Stimulated activated CD8-positive, alpha-beta memory T cell treated with anti-CD3 and anti-CD28 coated beads, Interleukin-12 subunit alpha, Interleukin-12 subunit beta, amount 100 ng/mL, for 24 hours (primary cell): ENCODE measurements at regions not wholly inside any gene's neighbourhood (a gene's known extent, or its start where the extent isn't known, plus 50 kb on each side); places are given as distances from the start of the nearest gene placed in this dataset.

Source experiments
- DNase-seq: peaks from one replicate; pipeline ENCODE4 v3.0.0-alpha.2; 2020; ENCODE audit errors: extremely low read depth

- DNase-seq, result no peak
These were observed 67.8 kb upstream of the PARD3B start for GRCh38 chr2:204477358-204477950.

- no peak for DNase-seq
These were observed 65.7 kb upstream of the PARD3B start for GRCh38 chr2:204479557-204479956.

- DNase-seq, result no peak
These were observed 64.6 kb upstream of the PARD3B start for GRCh38 chr2:204480676-204481075.

- no peak for DNase-seq
These were observed 61.6 kb upstream of the PARD3B start for GRCh38 chr2:204483608-204484081.

GRCh38 chr2:204486321-204486720 lies 59.0 kb upstream of the PARD3B start:
- DNase-seq, result no peak

GRCh38 chr2:204486805-204487204 lies 58.5 kb upstream of the PARD3B start:
- DNase-seq, result no peak

GRCh38 chr2:204487447-204488229 lies 57.6 kb upstream of the PARD3B start:
- DNase-seq, result no peak

GRCh38 chr2:204491528-204491927 lies 53.7 kb upstream of the PARD3B start:
- no peak for DNase-seq

GRCh38 chr2:204492417-204492816 lies 52.9 kb upstream of the PARD3B start:
- DNase-seq, result no peak

- DNase-seq, result no peak
These were observed 50.6 kb upstream of the PARD3B start for GRCh38 chr2:204494681-204495080.

- no peak for DNase-seq
These were observed 49.9 kb upstream of the PARD3B start for GRCh38 chr2:204495381-204495780.
